Activated T-helper 1 cell treated with anti-CD3 and anti-CD28 coated beads, Interleukin-12 subunit alpha, Interleukin-12 subunit beta, Interleukin-2, Interleukin-4 antibody, amounts not matched to agents 30 ng/mL and 10 ng/mL and 1 ng/mL, durations not matched to agents 14 hours and 24 hours and 36 hours (primary cell): ENCODE measurements at regions not wholly inside any gene's neighbourhood (a gene's known extent, or its start where the extent isn't known, plus 50 kb on each side); places are given as distances from the start of the nearest gene placed in this dataset.
"Not testable (repeated sequence)": the region's sequence is repeated elsewhere in the genome, so short reads cannot be mapped to it uniquely, and the experiment has no call there.

Experiments used
- DNase-seq: peaks from one replicate; pipeline ENCODE4 v3.0.0; 2021; ENCODE audit warnings: low spot score
- H3K27ac Mint-ChIP-seq: one replicate; pipeline ENCODE4 v1.8.0; 2021; ENCODE audit warnings: mild to moderate bottlenecking, mixed read lengths
- H3K27me3 Mint-ChIP-seq: one replicate; pipeline ENCODE4 v1.8.0; 2022; ENCODE audit warnings: mild to moderate bottlenecking, moderate library complexity, mixed read lengths; ENCODE audit not compliant: insufficient read depth
- H3K36me3 Mint-ChIP-seq: one replicate; pipeline ENCODE4 v1.8.0; 2021; ENCODE audit warnings: low read depth, mixed read lengths
- H3K4me1 Mint-ChIP-seq: one replicate; pipeline ENCODE4 v1.8.0; 2021; ENCODE audit warnings: low read depth, mixed read lengths
- H3K4me3 Mint-ChIP-seq: one replicate; pipeline ENCODE4 v1.8.0; 2021; ENCODE audit warnings: mild to moderate bottlenecking, moderate library complexity, mixed read lengths
- H3K9me3 Mint-ChIP-seq: one replicate; pipeline ENCODE4 v1.8.0; 2021; ENCODE audit warnings: mixed read lengths
- intact Hi-C: fragments of 100-400 bp; cut with micrococcal nuclease; formaldehyde crosslinking; loops from one replicate; pipeline ENCODE4 v1.15.1; 2024

DNA sequence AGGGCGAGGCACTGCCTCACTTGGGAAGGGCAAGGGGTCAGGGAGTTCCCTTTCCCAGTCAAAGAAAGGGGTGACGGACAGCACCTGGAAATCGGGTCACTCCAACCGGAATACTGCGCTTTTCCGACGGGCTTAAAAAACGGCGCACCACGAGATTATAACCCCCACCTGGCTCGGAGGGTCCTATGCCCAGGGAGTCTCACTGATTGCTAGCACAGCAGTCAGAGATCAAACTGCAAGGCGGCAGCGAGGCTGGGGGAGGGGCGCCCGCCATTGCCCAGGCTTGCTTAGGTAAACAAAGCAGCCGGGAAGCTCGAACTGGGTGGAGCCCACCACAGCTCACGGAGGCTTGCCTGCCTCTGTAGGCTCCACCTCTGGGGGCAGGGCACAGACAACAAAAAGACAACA lies 366.5 kb downstream of the NR4A2 start:
- H3K27ac Mint-ChIP-seq, H3K4me3 Mint-ChIP-seq, H3K4me1 Mint-ChIP-seq, H3K9me3 Mint-ChIP-seq, H3K36me3 Mint-ChIP-seq, H3K27me3 Mint-ChIP-seq, intact Hi-C loops, DNase-seq: not testable (repeated sequence)

DNA sequence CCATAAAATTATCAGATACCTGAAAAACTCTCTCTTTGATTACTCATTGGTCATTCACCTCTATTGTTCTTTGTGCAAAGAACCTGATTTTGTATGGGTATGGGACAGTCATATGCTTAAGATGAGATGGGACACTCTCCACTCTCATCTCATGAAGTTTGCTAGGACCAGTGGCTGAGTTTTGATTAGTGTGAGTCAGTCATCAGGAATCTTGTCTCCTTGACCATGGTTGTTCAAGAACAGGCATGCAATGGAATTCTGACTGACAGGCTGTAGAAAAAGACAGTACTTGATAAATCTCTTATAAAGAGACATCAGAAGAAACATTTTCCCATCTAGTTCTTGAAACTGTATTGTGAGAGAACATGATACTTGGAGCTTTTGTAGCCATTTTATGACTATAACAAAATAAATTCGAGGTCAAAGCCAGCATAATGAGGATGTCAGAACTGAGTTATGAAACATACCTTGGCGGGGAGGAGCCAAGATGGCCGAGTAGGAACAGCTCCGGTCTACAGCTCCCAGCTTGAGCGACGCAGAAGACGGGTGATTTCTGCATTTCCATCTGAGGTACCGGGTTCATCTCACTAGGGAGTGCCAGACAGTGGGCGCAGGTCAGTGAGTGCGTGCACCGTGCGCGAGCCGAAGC lies 367.0 kb downstream of the NR4A2 start:
- no peaks in the 10 kb centered on the region for H3K36me3 Mint-ChIP-seq
- intact Hi-C loops: no loop called here

DNA sequence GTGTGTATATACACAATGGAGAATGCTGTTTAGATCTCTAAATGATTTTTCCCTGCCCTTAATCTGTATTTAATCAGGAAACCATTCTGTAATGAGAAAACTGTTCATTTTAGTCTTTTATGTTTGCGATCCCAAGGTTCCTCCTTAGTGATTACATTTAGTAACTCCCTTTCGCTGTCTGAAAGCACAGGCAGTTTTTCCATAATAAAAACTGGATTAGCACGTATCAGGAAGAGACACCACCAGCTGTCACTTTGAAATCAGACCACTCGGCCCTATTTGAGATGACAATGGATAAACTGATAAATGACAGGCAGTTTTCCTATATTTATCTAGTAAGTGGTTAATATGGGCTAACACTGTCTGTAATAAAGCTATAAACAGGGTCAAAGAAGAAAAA lies 370.9 kb downstream of the NR4A2 start:
- intact Hi-C loops: no loop called here
- Mint-ChIP-seq H3K4me3 (no peak overlapping the region), H3K27ac (no peak overlapping the region), H3K9me3 (no peaks in the 10 kb centered on the region), H3K4me1 (no peaks in the 10 kb centered on the region), H3K36me3 (no peaks in the 10 kb centered on the region), H3K27me3 (no peaks in the 10 kb centered on the region)
- no peak for DNase-seq

More for the DNA sequence above, 367.0 kb downstream of the NR4A2 start:
- Mint-ChIP-seq H3K4me1 (no peaks in the 10 kb centered on the region), H3K27ac (no peak overlapping the region), H3K9me3 (no peaks in the 10 kb centered on the region), H3K4me3 (no peak overlapping the region), H3K27me3 (no peaks in the 10 kb centered on the region)
- DNase-seq: no peak

DNA sequence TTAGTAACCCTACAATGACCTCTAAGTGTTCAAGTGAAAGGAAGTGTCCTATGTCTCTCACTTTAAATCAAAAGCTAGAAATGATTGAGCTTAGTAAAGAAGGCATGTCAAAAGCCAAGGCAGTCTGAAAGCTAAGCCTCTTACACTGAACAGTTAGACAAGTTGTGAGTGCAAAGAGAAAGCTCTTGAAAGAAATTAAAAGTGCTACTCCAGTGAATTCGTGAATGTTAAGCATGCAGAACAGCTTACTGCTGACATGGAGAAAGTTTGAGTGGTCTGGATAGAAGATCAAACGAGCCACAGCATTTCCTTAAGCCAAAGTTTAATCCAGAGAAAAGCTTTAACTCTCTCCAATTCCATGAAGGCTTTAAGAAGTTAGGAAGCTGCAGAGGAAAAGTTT lies 373.7 kb downstream of the NR4A2 start:
- DNase-seq: no peak
- H3K4me3 Mint-ChIP-seq: no peak overlapping the region
- H3K36me3 Mint-ChIP-seq: no peaks in the 10 kb centered on the region
- no peaks in the 10 kb centered on the region for H3K9me3 Mint-ChIP-seq
- intact Hi-C loops: no loop called here
- no peak overlapping the region for H3K27ac Mint-ChIP-seq
- H3K4me1 Mint-ChIP-seq: no peaks in the 10 kb centered on the region
- H3K27me3 Mint-ChIP-seq: no peaks in the 10 kb centered on the region

DNA sequence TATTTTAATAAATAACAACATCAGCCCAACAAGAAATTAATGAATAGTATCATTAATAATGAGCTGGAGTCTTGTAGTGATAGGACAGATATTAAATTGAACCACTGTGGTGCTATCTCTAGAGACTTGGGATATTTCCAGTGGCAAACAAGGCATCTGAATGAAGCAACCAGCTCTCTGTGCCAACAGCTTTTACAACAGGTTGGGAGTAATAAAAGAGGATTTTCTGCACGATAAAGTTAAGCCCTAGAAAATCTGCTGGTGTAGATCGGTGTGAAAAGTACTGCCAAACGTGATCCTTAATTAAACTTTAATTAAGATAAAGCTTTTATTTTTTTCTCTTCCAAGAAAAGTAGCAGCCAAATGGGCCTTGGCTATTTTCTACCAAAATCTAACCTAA lies 385.5 kb downstream of the NR4A2 start:
- no peak for DNase-seq
- Mint-ChIP-seq H3K9me3 (no peaks in the 10 kb centered on the region), H3K36me3 (no peaks in the 10 kb centered on the region), H3K4me1 (no peaks in the 10 kb centered on the region), H3K4me3 (no peak overlapping the region), H3K27ac (no peak overlapping the region), H3K27me3 (no peaks in the 10 kb centered on the region)
- intact Hi-C loops: no loop called here

DNA sequence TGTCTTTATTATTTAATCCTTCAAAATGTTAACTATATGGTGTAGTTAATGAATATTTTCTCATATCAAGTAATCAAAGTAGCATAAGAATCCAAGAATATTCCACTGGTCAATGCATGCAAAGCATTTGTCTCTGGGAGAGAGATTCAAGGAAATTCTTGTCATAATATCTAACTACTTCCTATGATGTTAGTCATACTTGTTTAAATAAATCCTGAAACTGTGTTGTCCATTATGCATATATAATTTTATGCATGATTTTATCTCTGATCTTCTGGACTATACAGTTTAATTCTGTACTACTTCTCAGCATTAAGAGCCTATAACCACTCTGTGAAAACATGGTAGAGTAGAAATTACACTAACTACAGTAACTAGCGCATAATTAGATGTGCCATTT lies 388.3 kb downstream of the NR4A2 start:
- DNase-seq: no peak
- intact Hi-C loops: no loop called here
- no peaks in the 10 kb centered on the region for H3K9me3 Mint-ChIP-seq
- no peak overlapping the region for H3K27ac Mint-ChIP-seq
- no peak overlapping the region for H3K4me3 Mint-ChIP-seq
- H3K27me3 Mint-ChIP-seq: no peaks in the 10 kb centered on the region
- no peaks in the 10 kb centered on the region for H3K36me3 Mint-ChIP-seq
- no peaks in the 10 kb centered on the region for H3K4me1 Mint-ChIP-seq

DNA sequence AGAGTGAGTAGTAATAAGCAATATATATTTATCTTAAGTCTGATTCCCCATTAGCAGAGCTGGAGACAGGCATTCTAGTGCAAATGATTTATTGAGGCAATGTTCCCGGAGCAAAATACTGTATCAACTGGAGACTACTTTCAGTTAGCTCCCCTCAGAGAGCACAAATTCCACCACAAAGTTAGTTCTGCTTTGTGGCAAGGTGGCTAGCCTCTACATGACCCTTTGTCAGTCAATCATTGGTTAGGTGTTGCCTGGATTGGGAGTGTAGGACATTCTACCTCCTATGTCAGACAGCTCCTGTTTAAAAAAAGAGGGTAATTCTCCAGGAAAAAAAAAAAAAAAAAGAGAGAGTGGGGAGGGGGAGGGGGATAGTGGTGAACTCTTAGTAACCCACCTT lies 402.2 kb downstream of the NR4A2 start:
- intact Hi-C loops: no loop called here
- Mint-ChIP-seq H3K36me3 (no peaks in the 10 kb centered on the region), H3K27me3 (no peaks in the 10 kb centered on the region), H3K4me1 (no peaks in the 10 kb centered on the region), H3K9me3 (no peaks in the 10 kb centered on the region), H3K27ac (no peak overlapping the region), H3K4me3 (no peak overlapping the region)
- DNase-seq: no peak

DNA sequence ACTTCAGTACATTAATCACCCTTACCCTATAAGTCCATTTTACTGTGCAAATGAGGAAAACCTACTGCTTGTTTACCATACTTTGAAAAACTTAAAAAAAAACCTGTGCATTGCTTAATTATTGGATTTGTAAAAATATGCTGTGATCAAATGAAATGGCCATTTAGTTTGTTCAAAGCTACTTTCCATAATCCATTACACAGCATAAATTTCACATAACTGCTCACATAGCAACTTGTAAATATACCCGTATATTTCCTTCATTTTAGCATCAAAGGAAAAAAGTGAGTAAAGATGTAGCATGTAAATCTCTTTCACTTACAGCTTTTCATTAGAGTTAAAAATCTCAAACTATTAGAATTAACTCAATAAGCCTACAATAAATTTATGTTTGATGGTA lies 415.1 kb downstream of the NR4A2 start:
- Mint-ChIP-seq H3K27me3 (no peaks in the 10 kb centered on the region), H3K9me3 (no peaks in the 10 kb centered on the region), H3K4me1 (no peaks in the 10 kb centered on the region), H3K27ac (no peak overlapping the region), H3K4me3 (no peak overlapping the region), H3K36me3 (no peaks in the 10 kb centered on the region)
- no peak for DNase-seq
- intact Hi-C loops: no loop called here

DNA sequence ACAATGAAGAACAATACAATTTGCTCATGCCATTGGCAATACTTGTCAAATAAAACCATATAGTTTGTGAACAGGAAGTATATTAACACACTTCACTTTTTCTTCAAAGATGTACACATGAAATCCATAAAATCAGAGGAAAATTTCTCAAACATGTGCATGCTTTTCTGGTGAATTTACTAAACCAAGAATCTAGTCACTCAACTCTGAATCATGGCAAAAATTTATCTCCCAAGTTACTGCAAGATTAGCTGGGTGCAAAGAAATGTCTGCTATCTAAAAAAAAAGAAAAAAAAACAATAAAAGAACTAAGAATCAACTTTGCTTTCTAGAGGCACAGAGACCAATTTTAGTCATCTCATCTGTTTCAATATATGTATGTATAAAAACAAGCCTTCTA lies 419.2 kb downstream of the NR4A2 start:
- Mint-ChIP-seq H3K27me3 (no peaks in the 10 kb centered on the region), H3K36me3 (no peaks in the 10 kb centered on the region), H3K4me1 (no peaks in the 10 kb centered on the region), H3K4me3 (no peak overlapping the region), H3K9me3 (no peaks in the 10 kb centered on the region), H3K27ac (no peak overlapping the region)
- no peak for DNase-seq
- intact Hi-C loops: no loop called here

DNA sequence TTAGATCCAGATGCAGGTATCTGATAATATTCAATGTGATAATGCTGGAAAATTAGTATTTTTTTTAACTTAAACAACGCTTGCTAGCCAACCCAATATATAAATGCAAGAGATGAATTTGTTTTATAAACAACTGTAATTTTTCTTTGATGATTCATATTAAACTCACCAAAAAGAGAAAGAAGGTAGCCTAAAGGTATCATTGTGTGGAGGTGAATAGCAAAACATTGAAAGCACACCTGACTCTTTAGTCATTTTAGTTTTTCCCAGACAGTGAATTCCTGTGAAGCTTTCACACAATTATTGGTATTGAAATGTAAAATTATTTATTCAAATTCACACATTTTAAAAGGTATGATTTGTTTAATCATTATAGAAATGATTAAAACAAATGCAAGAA lies 424.0 kb downstream of the NR4A2 start:
- Mint-ChIP-seq H3K9me3 (no peaks in the 10 kb centered on the region), H3K27ac (no peak overlapping the region), H3K36me3 (no peaks in the 10 kb centered on the region), H3K4me1 (no peaks in the 10 kb centered on the region), H3K4me3 (no peak overlapping the region), H3K27me3 (no peaks in the 10 kb centered on the region)
- intact Hi-C loops: no loop called here
- DNase-seq: no peak

DNA sequence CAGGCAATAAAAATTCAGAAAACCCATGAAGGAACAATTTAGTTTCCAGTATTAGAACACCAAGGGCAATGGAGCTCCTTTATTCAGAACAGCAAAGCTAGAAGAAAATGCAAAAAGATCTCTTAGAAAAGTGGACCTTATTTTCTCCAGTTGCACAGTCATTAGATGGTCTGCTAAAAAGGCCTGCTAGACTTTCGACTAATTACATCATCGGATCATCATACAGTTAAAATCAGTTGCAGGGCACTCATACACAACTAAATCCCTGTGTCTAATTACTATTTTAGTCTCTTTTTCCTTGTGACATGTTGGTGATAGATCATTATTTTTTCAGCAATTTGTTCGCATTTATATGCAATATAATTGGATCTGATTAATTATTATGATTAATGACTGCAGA lies 425.3 kb downstream of the NR4A2 start:
- Mint-ChIP-seq H3K36me3 (no peaks in the 10 kb centered on the region), H3K27ac (no peak overlapping the region), H3K4me1 (no peaks in the 10 kb centered on the region), H3K9me3 (no peaks in the 10 kb centered on the region), H3K27me3 (no peaks in the 10 kb centered on the region), H3K4me3 (no peak overlapping the region)
- intact Hi-C loops: no loop called here
- DNase-seq: no peak

DNA sequence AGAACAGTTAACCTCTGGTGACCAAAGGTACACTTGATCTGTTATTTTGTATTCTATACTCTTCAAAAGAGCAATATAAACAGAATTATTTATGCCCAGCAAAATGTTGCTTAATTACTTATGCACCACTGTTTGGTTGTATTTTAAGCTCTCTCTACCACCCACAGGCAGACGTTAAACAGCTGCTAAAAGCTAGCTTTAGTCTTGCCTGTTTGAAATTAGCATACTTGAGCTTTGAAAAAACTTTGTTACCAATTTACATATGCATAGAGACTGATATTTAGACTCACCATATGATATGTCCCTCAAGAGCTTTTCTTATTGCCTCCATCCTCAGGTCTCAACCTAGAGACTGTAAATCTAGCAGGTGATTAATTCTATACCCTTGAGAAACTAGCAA lies 426.9 kb downstream of the NR4A2 start:
- Mint-ChIP-seq H3K9me3 (no peaks in the 10 kb centered on the region), H3K36me3 (no peaks in the 10 kb centered on the region), H3K4me1 (no peaks in the 10 kb centered on the region), H3K27ac (no peak overlapping the region), H3K4me3 (no peak overlapping the region), H3K27me3 (no peaks in the 10 kb centered on the region)
- intact Hi-C loops: no loop called here
- no peak for DNase-seq

DNA sequence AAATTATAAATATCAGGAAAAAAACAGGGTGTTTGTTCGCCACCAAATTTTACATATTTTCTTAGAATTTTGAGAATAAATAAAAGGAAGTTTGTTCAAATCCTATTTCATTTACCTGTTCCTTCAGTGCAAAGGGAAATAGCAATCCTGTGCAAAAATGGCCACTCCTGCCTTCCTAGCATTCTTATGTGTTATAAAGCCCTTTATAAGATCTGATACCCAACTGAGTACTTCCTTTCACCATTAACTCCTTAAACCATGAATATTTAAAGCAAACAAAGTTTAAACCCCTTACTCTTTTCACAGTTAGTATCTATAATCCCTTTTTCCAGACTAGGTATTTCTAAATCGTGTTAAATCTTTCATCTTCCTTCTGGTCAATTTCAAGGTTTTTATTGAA lies 427.8 kb downstream of the NR4A2 start:
- no peaks in the 10 kb centered on the region for H3K9me3 Mint-ChIP-seq
- H3K4me3 Mint-ChIP-seq: no peak overlapping the region
- H3K36me3 Mint-ChIP-seq: no peaks in the 10 kb centered on the region
- no peaks in the 10 kb centered on the region for H3K27me3 Mint-ChIP-seq
- H3K27ac Mint-ChIP-seq: no peak overlapping the region
- intact Hi-C loops: no loop called here
- no peaks in the 10 kb centered on the region for H3K4me1 Mint-ChIP-seq
- no peak for DNase-seq

DNA sequence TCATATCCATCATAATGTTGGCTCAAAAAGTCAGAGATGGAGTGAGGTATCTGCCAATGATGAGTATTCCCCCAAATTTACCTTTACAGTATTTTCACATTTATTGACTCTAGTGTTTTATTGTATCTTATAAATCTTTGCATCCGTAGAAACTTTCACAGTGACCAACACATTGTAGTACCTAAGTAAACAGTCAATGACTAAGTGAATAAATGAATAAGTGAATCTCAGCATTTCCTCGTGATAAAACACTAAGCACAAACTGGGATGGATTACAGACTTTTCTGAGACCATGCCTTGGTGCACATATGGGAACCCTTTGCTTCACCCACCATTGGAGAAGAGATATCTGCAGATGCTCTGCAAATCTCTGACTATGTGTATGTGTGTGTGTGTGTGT lies 429.9 kb downstream of the NR4A2 start:
- Mint-ChIP-seq H3K9me3 (no peaks in the 10 kb centered on the region), H3K27me3 (no peaks in the 10 kb centered on the region), H3K36me3 (no peaks in the 10 kb centered on the region), H3K27ac (no peak overlapping the region), H3K4me3 (no peak overlapping the region), H3K4me1 (no peaks in the 10 kb centered on the region)
- intact Hi-C loops: no loop called here
- DNase-seq: no peak
